ENCODE measurements at regions not wholly inside any gene's neighbourhood (a gene's known extent, or its start where the extent isn't known, plus 50 kb on each side); places are given as distances from the start of the nearest gene placed in this dataset.

DNA sequence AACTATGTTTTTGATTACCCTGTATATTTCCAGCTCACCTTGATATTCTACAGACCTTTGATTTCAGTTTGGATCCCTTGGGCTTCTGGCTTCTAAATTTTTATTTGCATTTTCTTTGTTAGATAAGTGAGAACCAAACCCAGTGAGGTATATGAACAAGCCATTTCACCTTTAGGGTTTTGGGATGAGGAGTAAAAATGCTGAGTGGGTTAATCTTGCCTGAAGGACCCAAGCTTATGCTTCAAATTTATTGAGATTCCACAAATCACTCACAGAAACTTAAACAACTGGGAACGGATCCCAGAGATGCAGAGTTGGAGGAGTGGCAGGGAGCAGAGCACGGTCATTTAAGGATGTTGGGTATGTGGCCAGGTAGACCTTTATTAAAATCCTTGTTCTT lies 263.3 kb upstream of the BMP2 start:
- TF ChIP-seq, protein P1, sequence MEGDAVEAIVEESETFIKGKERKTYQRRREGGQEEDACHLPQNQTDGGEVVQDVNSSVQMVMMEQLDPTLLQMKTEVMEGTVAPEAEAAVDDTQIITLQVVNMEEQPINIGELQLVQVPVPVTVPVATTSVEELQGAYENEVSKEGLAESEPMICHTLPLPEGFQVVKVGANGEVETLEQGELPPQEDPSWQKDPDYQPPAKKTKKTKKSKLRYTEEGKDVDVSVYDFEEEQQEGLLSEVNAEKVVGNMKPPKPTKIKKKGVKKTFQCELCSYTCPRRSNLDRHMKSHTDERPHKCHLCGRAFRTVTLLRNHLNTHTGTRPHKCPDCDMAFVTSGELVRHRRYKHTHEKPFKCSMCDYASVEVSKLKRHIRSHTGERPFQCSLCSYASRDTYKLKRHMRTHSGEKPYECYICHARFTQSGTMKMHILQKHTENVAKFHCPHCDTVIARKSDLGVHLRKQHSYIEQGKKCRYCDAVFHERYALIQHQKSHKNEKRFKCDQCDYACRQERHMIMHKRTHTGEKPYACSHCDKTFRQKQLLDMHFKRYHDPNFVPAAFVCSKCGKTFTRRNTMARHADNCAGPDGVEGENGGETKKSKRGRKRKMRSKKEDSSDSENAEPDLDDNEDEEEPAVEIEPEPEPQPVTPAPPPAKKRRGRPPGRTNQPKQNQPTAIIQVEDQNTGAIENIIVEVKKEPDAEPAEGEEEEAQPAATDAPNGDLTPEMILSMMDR (conservative IDR thresholded peaks at IDR 0.05) = no peak
- peaks cover 8% of the 10 kb centered on the region for H3K4me1 Mint-ChIP-seq
- peaks cover 3% of the 10 kb centered on the region for H3K9me3 Mint-ChIP-seq
- H3K27ac Mint-ChIP-seq (ENCODE audit: unreplicated experiment) = no peak overlapping the region
- no peak overlapping the region for H3K4me3 Mint-ChIP-seq
- no peaks in the 10 kb centered on the region for H3K27me3 Mint-ChIP-seq (ENCODE audit: low read depth)
- DNase-seq (ENCODE audit: low read depth, low spot score) = no peak
- H3K36me3 Mint-ChIP-seq (ENCODE audit: low read depth) = no peaks in the 10 kb centered on the region

DNA sequence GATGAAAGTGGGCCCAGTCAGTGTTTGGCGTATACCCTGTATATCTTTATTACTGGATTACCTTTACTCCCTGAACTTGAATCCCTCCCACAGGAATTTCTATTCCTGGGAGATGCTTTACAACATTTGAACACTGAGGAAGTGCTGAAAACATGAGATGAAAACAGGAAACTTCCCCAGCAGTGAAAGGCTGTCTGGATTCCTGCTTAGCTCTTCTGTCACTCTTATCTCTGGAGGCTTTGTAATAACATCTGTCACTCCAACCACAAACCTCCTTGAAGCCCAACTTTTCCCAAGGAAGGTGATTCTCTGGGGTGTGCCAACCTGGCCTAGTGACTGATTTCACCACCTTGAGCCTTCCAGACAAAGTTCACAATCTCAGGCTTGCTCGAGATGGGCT lies 264.5 kb upstream of the BMP2 start:
- Mint-ChIP-seq H3K4me1 (peaks cover 8% of the 10 kb centered on the region), H3K27me3 (ENCODE audit: low read depth) (no peaks in the 10 kb centered on the region), H3K36me3 (ENCODE audit: low read depth) (no peaks in the 10 kb centered on the region), H3K27ac (ENCODE audit: unreplicated experiment) (no peak overlapping the region), H3K4me3 (no peak overlapping the region), H3K9me3 (peaks cover 6% of the 10 kb centered on the region)
- TF ChIP-seq, protein P1 (conservative IDR thresholded peaks at IDR 0.05) = no peak
- no peak for DNase-seq (ENCODE audit: low read depth, low spot score)

DNA sequence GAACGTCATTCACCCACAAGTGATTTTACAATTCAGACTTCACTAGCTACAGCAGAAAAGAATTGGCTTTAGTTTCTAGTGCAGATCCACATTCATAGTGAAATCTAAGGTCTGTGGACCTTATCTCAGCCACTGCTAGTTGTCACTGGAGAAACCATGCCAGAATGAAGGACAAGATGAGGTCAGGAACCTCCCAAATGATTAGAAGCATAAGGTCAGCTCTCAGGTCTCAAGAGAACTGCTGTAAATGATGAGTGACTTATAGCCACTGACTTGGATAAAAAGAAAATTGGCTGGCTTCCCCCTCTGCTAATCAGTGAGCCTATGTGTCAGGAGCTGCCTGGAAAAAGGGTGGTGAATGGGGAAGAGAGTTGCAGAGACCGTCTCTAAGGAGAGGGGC lies 265.3 kb upstream of the BMP2 start:
- Mint-ChIP-seq H3K9me3 (peaks cover 6% of the 10 kb centered on the region), H3K4me1 (peaks cover 8% of the 10 kb centered on the region), H3K27me3 (ENCODE audit: low read depth) (no peaks in the 10 kb centered on the region), H3K36me3 (ENCODE audit: low read depth) (no peaks in the 10 kb centered on the region), H3K4me3 (no peak overlapping the region), H3K27ac (ENCODE audit: unreplicated experiment) (no peak overlapping the region)
- TF ChIP-seq, protein P1 (conservative IDR thresholded peaks at IDR 0.05) = no peak
- no peak for DNase-seq (ENCODE audit: low read depth, low spot score)

DNA sequence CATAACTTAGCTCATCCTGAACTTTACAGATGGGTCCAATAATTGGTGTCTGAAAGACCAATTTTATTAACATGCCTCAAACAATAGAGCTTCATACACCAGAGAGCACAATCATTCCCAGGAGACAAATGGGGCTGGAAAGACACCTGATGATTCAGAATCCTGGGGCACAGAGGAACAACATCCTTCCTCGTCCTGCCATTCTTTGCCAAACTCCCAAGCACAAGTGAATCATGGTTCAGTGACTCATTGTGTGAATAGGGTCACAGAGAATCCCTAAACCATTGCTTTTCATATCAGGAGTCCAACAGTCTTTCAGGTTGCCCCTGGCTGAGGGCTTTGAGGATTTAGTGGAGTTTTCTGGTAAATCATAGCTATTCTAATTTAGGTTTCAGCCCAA lies 266.4 kb upstream of the BMP2 start:
- H3K36me3 Mint-ChIP-seq (ENCODE audit: low read depth) = no peaks in the 10 kb centered on the region
- H3K27me3 Mint-ChIP-seq (ENCODE audit: low read depth) = no peaks in the 10 kb centered on the region
- no peak overlapping the region for H3K27ac Mint-ChIP-seq (ENCODE audit: unreplicated experiment)
- no peak for DNase-seq (ENCODE audit: low read depth, low spot score)
- H3K4me1 Mint-ChIP-seq = peaks cover 8% of the 10 kb centered on the region
- H3K9me3 Mint-ChIP-seq = peaks cover 8% of the 10 kb centered on the region
- no peak overlapping the region for H3K4me3 Mint-ChIP-seq
- TF ChIP-seq, protein P1 (conservative IDR thresholded peaks at IDR 0.05) = no peak

DNA sequence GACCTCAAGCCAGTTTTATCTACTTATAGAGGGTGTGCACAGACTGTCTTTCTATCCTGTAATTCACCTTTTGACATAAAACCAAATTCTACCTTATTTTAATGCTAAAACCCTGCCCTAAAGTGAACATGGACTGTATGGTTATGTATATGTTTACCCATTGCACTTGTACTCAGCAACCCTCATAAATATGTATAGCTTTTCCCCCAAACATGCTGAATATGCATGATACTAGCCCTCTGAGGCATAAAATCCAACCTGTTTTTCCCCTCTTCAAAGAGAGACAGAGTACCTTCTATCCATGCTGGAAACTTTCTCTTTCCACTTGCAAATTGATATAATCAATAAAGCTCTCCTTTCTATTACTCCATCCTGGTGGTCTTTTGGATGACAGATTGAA lies 267.9 kb upstream of the BMP2 start:
- no peaks in the 10 kb centered on the region for H3K36me3 Mint-ChIP-seq (ENCODE audit: low read depth)
- no peak overlapping the region for H3K4me3 Mint-ChIP-seq
- no peaks in the 10 kb centered on the region for H3K27me3 Mint-ChIP-seq (ENCODE audit: low read depth)
- no peak overlapping the region for H3K27ac Mint-ChIP-seq (ENCODE audit: unreplicated experiment)
- TF ChIP-seq, protein P1 (conservative IDR thresholded peaks at IDR 0.05) = no peak
- no peak for DNase-seq (ENCODE audit: low read depth, low spot score)
- H3K4me1 Mint-ChIP-seq = peaks cover 8% of the 10 kb centered on the region
- H3K9me3 Mint-ChIP-seq = peaks cover 6% of the 10 kb centered on the region

DNA sequence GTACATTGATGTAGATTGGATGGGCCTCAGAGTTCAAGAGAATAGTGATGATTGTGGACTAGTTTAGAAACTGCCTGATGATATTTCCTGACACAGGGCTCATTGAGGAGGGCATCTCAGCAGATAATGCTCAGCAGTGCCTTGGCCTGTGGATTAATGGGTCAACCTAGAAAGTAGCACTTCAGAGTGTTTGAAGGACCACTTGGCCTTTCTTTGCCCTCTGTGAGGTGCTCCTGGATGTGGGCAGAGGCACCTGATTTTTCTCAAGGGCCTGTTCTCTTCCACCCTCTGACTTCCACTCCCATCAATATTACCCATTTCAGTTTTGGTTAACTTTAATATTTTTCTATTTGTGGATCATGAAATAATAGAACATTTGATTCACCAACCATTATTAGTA lies 270.6 kb upstream of the BMP2 start:
- Mint-ChIP-seq H3K27me3 (ENCODE audit: low read depth) (no peaks in the 10 kb centered on the region), H3K27ac (ENCODE audit: unreplicated experiment) (no peak overlapping the region)
- TF ChIP-seq, protein P1 (conservative IDR thresholded peaks at IDR 0.05) = no peak

More for the DNA sequence above, 270.6 kb upstream of the BMP2 start:
- Mint-ChIP-seq H3K9me3 (peaks cover 9% of the 10 kb centered on the region), H3K36me3 (ENCODE audit: low read depth) (no peaks in the 10 kb centered on the region), H3K4me3 (no peak overlapping the region), H3K4me1 (peaks cover 24% of the 10 kb centered on the region)
- DNase-seq (ENCODE audit: low read depth, low spot score) = no peak
